NB4 (cell line): ENCODE measurements at regions not wholly inside any gene's neighbourhood (a gene's known extent, or its start where the extent isn't known, plus 50 kb on each side); places are given as distances from the start of the nearest gene placed in this dataset.

Experiments used
- MYC ChIP-seq: IDR thresholded peaks from 2 replicates; pipeline ENCODE4 v1.6.1; 2011; ENCODE audit warnings: low read depth, low read length
- POLR2A ChIP-seq: IDR thresholded peaks from 2 replicates; pipeline ENCODE4 v1.6.1; 2011; ENCODE audit warnings: mild to moderate bottlenecking; ENCODE audit not compliant: insufficient read length; ENCODE audit errors: extremely low read depth
- TF ChIP-seq, protein P1 (sequence below): IDR thresholded peaks from one replicate; pipeline ENCODE4 v1.5.1; 2012; ENCODE audit warnings: low read depth, low read length
- TF ChIP-seq, protein P2 (sequence below): IDR thresholded peaks from 2 replicates; pipeline ENCODE4 v1.6.1; 2011; ENCODE audit warnings: low read depth, low read length

DNA sequence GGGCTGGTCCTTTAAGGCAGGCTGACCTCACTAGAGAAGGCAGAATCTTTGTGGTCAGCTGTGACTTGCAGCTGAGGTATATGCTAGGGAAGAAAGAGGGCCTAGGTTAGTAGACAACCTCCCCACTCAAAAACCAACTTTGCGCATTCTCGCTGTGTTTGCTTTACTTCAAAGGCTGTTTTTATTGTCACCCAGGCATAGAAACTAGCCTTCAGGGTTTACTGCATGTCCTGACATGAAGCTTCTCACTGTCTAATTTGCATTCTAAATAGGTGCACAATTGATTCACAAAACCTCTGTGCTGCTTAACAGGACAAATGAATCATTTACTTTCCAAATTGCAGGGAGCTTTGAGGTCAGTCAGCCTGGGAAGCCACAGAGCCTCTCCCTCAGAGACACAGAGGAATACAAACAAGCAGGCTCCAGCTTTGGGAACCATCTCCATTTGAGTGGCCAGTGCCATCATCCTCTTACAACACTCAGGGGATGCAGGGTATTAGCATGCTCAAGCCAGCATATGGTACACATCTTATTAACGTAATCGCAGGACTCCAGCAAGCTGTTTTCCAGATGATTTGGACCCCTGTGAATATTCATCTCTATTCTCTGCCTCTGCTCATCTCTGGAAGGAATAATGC, 596.4 kb upstream of the GHITM start:
- TF ChIP-seq, protein P1, sequence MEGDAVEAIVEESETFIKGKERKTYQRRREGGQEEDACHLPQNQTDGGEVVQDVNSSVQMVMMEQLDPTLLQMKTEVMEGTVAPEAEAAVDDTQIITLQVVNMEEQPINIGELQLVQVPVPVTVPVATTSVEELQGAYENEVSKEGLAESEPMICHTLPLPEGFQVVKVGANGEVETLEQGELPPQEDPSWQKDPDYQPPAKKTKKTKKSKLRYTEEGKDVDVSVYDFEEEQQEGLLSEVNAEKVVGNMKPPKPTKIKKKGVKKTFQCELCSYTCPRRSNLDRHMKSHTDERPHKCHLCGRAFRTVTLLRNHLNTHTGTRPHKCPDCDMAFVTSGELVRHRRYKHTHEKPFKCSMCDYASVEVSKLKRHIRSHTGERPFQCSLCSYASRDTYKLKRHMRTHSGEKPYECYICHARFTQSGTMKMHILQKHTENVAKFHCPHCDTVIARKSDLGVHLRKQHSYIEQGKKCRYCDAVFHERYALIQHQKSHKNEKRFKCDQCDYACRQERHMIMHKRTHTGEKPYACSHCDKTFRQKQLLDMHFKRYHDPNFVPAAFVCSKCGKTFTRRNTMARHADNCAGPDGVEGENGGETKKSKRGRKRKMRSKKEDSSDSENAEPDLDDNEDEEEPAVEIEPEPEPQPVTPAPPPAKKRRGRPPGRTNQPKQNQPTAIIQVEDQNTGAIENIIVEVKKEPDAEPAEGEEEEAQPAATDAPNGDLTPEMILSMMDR: no peak
- TF ChIP-seq POLR2A: no peak
- TF ChIP-seq MYC: no peak
- TF ChIP-seq, protein P2, sequence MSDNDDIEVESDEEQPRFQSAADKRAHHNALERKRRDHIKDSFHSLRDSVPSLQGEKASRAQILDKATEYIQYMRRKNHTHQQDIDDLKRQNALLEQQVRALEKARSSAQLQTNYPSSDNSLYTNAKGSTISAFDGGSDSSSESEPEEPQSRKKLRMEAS: no peak
